Activated CD4-positive, alpha-beta T cell treated with anti-CD3 and anti-CD28 coated beads for 36 hours (primary cell): ENCODE measurements at regions not wholly inside any gene's neighbourhood (a gene's known extent, or its start where the extent isn't known, plus 50 kb on each side); places are given as distances from the start of the nearest gene placed in this dataset.
"Not testable (repeated sequence)": the region's sequence is repeated elsewhere in the genome, so short reads cannot be mapped to it uniquely, and the experiment has no call there.

Source experiments
- ATAC-seq: fragments of 200-7000 bp; cut with Tn5 transposase; one replicate; pipeline ENCODE4 v1.10.0; 2021; ENCODE audit warnings: mild to moderate bottlenecking, moderate library complexity
- CTCF ChIA-PET: fragments of 350-600 bp; sonication (Branson Sonifier 250); formaldehyde crosslinking; loops from one replicate; lab custom pipeline; 2021; ENCODE audit warnings: antibody characterized with exemption; lab: Charles Lee
- POLR2A ChIA-PET: fragments of 350-600 bp; sonication (Branson Sonifier 250); formaldehyde crosslinking; loops from one replicate; lab custom pipeline; 2021; ENCODE audit warnings: antibody characterized with exemption, inconsistent platforms; lab: Charles Lee
- DNase-seq: peaks from one replicate; pipeline ENCODE4 v3.0.0-alpha.2; 2020
- H3K27ac Mint-ChIP-seq: one replicate; pipeline ENCODE4 v1.8.0; 2021; ENCODE audit warnings: mixed read lengths
- H3K27me3 Mint-ChIP-seq: one replicate; pipeline ENCODE4 v1.8.0; 2021; ENCODE audit warnings: mixed read lengths
- H3K36me3 Mint-ChIP-seq: one replicate; pipeline ENCODE4 v1.8.0; 2021; ENCODE audit warnings: low read depth, mixed read lengths
- H3K4me1 Mint-ChIP-seq: one replicate; pipeline ENCODE4 v1.8.0; 2021; ENCODE audit warnings: mixed read lengths
- H3K4me3 Mint-ChIP-seq: one replicate; pipeline ENCODE4 v1.8.0; 2021; ENCODE audit warnings: mild to moderate bottlenecking, moderate library complexity, mixed read lengths
- H3K9me3 Mint-ChIP-seq: one replicate; pipeline ENCODE4 v1.8.0; 2021; ENCODE audit warnings: low read depth, mixed read lengths
- intact Hi-C, 2 experiments: fragments of 100-400 bp; cut with DNase I in 1 of 2; cut with micrococcal nuclease in 1 of 2; formaldehyde crosslinking; loops; one replicate each; pipeline versions ENCODE4 v1.14.2 to v1.15.1; 2022 to 2024; cut with DNase I, micrococcal nuclease

- H3K27ac Mint-ChIP-seq, DNase-seq, intact Hi-C loops, H3K27me3 Mint-ChIP-seq, ATAC-seq, POLR2A ChIA-PET, H3K4me3 Mint-ChIP-seq, CTCF ChIA-PET: not testable (repeated sequence)
- H3K9me3 Mint-ChIP-seq: peaks cover 25% of the 10 kb centered on the region
- H3K4me1 Mint-ChIP-seq: peaks cover 30% of the 10 kb centered on the region
- peaks cover 34% of the 10 kb centered on the region for H3K36me3 Mint-ChIP-seq
Measured at GRCh38 chr17:43345515-43345914, 53.3 kb upstream of the ARL4D start.

- Mint-ChIP-seq H3K27me3 (peaks cover 2% of the 10 kb centered on the region), H3K9me3 (peaks cover 23% of the 10 kb centered on the region), H3K36me3 (peaks cover 29% of the 10 kb centered on the region), H3K4me3 (no peak overlapping the region), H3K4me1 (peaks cover 31% of the 10 kb centered on the region), H3K27ac (no peak overlapping the region)
- ChIA-PET CTCF (interaction anchor here (0.7 kb wide), 2 partner anchors 44 to 139 kb away, joined by 3 read pairs; partner anchors contain the start of gene DHX8), POLR2A (interaction anchor here (0.7 kb wide), 1 partner anchor 9 kb away, joined by 3 read pairs; no protein-coding TSS in a partner anchor)
- ATAC-seq (no peak), DNase-seq (no peak)
- intact Hi-C loops: loop anchor here in 1 of 2 experiments (5.0 kb wide), 1 partner anchor 138 kb away; the partner anchor contains the start of gene DHX8
Measured at GRCh38 chr17:43344685-43345084, 54.1 kb upstream of the ARL4D start.

- Mint-ChIP-seq H3K36me3 (peaks cover 13% of the 10 kb centered on the region), H3K9me3 (peaks cover 6% of the 10 kb centered on the region), H3K27ac (peak overlapping the region; percentile 92), H3K4me1 (peaks cover 36% of the 10 kb centered on the region), H3K4me3 (peak overlapping the region; percentile 0), H3K27me3 (peaks cover 2% of the 10 kb centered on the region)
- ATAC-seq (no peak), DNase-seq (no peak)
- CTCF ChIA-PET: interaction anchor here (0.9 to 2.3 kb wide), 5 partner anchors 8 to 141 kb away, joined by 3 to 11 read pairs (median 3); partner anchors contain the start of gene DHX8
- intact Hi-C loops: loop anchor here (1.0 to 5.0 kb wide), 7 partner anchors 9 to 140 kb away; partner anchors contain the start of gene DHX8 (in 1 of the 2)
- POLR2A ChIA-PET: interaction anchor here (0.7 to 3.3 kb wide), 12 partner anchors 9 to 379 kb away, joined by 3 to 143 read pairs (median 8); partner anchors contain the start of genes ARL4D and RPL27
Measured at GRCh38 chr17:43342589-43342890, 56.3 kb upstream of the ARL4D start.

GRCh38 chr17:43341715-43342588, 56.8 kb upstream of the ARL4D start:
- ChIA-PET POLR2A (interaction anchor here (0.7 to 3.3 kb wide), 14 partner anchors 9 to 906 kb away, joined by 3 to 143 read pairs (median 6); partner anchors contain the start of genes ARL4D and RPL27), CTCF (interaction anchor here (0.7 to 2.3 kb wide), 9 partner anchors 8 to 343 kb away, joined by 3 to 11 read pairs (median 4); partner anchors contain the start of genes DHX8 and RPL27)
- H3K4me1 Mint-ChIP-seq: peaks cover 36% of the 10 kb centered on the region
- H3K4me3 Mint-ChIP-seq: peak overlapping the region; percentile 0
- peak overlapping the region; percentile 92 for H3K27ac Mint-ChIP-seq
- peaks cover under 1% of the 10 kb centered on the region for H3K9me3 Mint-ChIP-seq
- intact Hi-C loops: loop anchor here (1.0 to 5.0 kb wide), 7 partner anchors 9 to 140 kb away; partner anchors contain the start of gene DHX8 (in 1 of the 2)
- DNase-seq (peak; percentile 61), ATAC-seq (peak; percentile 88)
- H3K36me3 Mint-ChIP-seq: peaks cover 8% of the 10 kb centered on the region
- H3K27me3 Mint-ChIP-seq: peaks cover 2% of the 10 kb centered on the region

GRCh38 chr17:43338886-43339516, 59.8 kb upstream of the ARL4D start:
- Mint-ChIP-seq H3K36me3 (peaks cover 6% of the 10 kb centered on the region), H3K27me3 (no peaks in the 10 kb centered on the region), H3K27ac (no peak overlapping the region), H3K4me1 (peaks cover 38% of the 10 kb centered on the region), H3K4me3 (no peak overlapping the region), H3K9me3 (no peaks in the 10 kb centered on the region)
- intact Hi-C loops: loop anchor here in 1 of 2 experiments (5.0 kb wide), 1 partner anchor 317 kb away; the partner anchor contains the start of gene VAT1
- ChIA-PET CTCF (interaction anchor here (0.7 to 2.3 kb wide), 8 partner anchors 9 to 145 kb away, joined by 3 to 7 read pairs (median 6); partner anchors contain the start of gene DHX8), POLR2A (interaction anchor here (1.3 to 2.2 kb wide), 2 partner anchors 22 to 28 kb away, joined by 6 to 15 read pairs; no protein-coding TSS in a partner anchor)
- no peak for ATAC-seq
- peak; percentile 81 for DNase-seq

GRCh38 chr17:43337684-43338428, 60.9 kb upstream of the ARL4D start:
- no peak overlapping the region for H3K27ac Mint-ChIP-seq
- peaks cover 4% of the 10 kb centered on the region for H3K36me3 Mint-ChIP-seq
- intact Hi-C loops: loop anchor here in 1 of 2 experiments (5.0 kb wide), 1 partner anchor 316 kb away; the partner anchor contains the start of gene VAT1
- DNase-seq (no peak), ATAC-seq (no peak)
- CTCF ChIA-PET: interaction anchor here (0.6 to 2.3 kb wide), 3 partner anchors 10 to 146 kb away, joined by 4 to 7 read pairs (median 6); partner anchors contain the start of gene DHX8
- H3K27me3 Mint-ChIP-seq: no peaks in the 10 kb centered on the region
- POLR2A ChIA-PET: no interaction called here
- H3K4me3 Mint-ChIP-seq: no peak overlapping the region
- peaks cover 37% of the 10 kb centered on the region for H3K4me1 Mint-ChIP-seq
- no peaks in the 10 kb centered on the region for H3K9me3 Mint-ChIP-seq

GRCh38 chr17:43334738-43335402, 63.9 kb upstream of the ARL4D start:
- Mint-ChIP-seq H3K27ac (no peak overlapping the region), H3K4me1 (peaks cover 13% of the 10 kb centered on the region), H3K9me3 (no peaks in the 10 kb centered on the region), H3K27me3 (peaks cover 4% of the 10 kb centered on the region), H3K4me3 (no peak overlapping the region), H3K36me3 (no peaks in the 10 kb centered on the region)
- ChIA-PET POLR2A (interaction anchor here (1.8 kb wide), 1 partner anchor 33 kb away, joined by 10 read pairs; no protein-coding TSS in a partner anchor), CTCF (interaction anchor here (0.7 to 2.0 kb wide), 12 partner anchors 7 to 350 kb away, joined by 3 to 11 read pairs (median 5); partner anchors contain the start of gene DHX8)
- ATAC-seq (no peak), DNase-seq (no peak)
- intact Hi-C loops: loop anchor here in 1 of 2 experiments (2.0 to 5.0 kb wide), 2 partner anchors 148 to 313 kb away; partner anchors contain the start of genes DHX8 and VAT1

GRCh38 chr17:43333433-43333943, 65.3 kb upstream of the ARL4D start:
- intact Hi-C loops: no loop called here
- CTCF ChIA-PET: interaction anchor here (0.6 to 2.0 kb wide), 7 partner anchors 9 to 510 kb away, joined by 3 to 11 read pairs (median 6); no protein-coding TSS in a partner anchor

GRCh38 chr17:43332230-43332629, 66.6 kb upstream of the ARL4D start:
- DNase-seq: no peak
- H3K4me3 Mint-ChIP-seq: no peak overlapping the region
- H3K36me3 Mint-ChIP-seq: no peaks in the 10 kb centered on the region
- no peak overlapping the region for H3K27ac Mint-ChIP-seq
- peaks cover 13% of the 10 kb centered on the region for H3K4me1 Mint-ChIP-seq
- POLR2A ChIA-PET: interaction anchor here (1.3 kb wide), 1 partner anchor 36 kb away, joined by 5 read pairs; no protein-coding TSS in a partner anchor
- H3K27me3 Mint-ChIP-seq: peaks cover 17% of the 10 kb centered on the region
- no peak for ATAC-seq
- H3K9me3 Mint-ChIP-seq: no peaks in the 10 kb centered on the region
- CTCF ChIA-PET: interaction anchor here (1.0 kb wide), 1 partner anchor 56 kb away, joined by 3 read pairs; no protein-coding TSS in a partner anchor
- intact Hi-C loops: no loop called here

More at GRCh38 chr17:43333433-43333943, 65.3 kb upstream of the ARL4D start:
- no peaks in the 10 kb centered on the region for H3K36me3 Mint-ChIP-seq
- peaks cover 12% of the 10 kb centered on the region for H3K27me3 Mint-ChIP-seq
- H3K4me3 Mint-ChIP-seq: no peak overlapping the region
- no peaks in the 10 kb centered on the region for H3K9me3 Mint-ChIP-seq
- POLR2A ChIA-PET: interaction anchor here (1.3 to 1.8 kb wide), 2 partner anchors 34 to 35 kb away, joined by 5 to 10 read pairs; no protein-coding TSS in a partner anchor
- ATAC-seq: no peak
- H3K27ac Mint-ChIP-seq: no peak overlapping the region
- DNase-seq: no peak
- H3K4me1 Mint-ChIP-seq: peaks cover 11% of the 10 kb centered on the region
